ENCODE measurements at regions not wholly inside any gene's neighbourhood (a gene's known extent, or its start where the extent isn't known, plus 50 kb on each side); places are given as distances from the start of the nearest gene placed in this dataset.

DNA sequence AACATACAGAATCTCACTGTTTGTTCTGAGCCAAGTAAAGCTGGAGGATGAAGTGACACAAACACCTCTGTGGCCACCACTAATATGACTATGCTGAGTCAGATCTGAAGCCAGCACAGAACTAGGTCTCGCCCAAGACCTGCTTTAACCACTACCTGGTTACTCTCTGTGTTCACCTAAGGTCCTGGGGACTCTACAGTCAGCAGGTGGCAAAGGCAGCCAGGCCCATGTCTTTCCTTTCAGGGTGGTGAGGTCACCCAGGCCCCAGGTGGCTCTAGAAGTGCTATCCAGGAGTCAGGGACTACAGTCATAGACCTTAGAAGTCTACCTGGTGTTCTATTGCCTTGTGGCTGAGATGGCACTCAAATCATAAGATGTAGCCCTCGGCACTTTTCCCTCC lies 287.9 kb upstream of the ARRDC4 start:
- DNase-seq: no peak

DNA sequence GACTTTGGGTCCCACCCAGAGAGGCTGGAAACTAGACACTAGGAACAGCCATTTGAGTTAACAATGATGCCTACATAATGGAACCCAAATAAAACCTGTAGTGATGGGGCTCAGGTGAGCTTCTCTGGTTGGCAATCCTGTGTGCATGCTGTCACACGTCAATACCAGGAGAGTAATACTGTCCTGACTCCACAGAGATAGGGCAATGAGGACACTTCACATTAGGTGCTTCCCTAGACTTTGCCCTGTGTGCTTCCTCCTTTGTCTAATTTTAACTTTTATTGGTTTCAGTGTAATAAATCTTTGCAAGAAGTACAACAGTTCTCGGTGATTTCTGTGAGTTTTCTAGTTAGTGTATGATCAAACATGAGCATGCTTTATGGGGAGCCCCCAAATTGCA lies 281.8 kb upstream of the ARRDC4 start:
- DNase-seq: no peak

DNA sequence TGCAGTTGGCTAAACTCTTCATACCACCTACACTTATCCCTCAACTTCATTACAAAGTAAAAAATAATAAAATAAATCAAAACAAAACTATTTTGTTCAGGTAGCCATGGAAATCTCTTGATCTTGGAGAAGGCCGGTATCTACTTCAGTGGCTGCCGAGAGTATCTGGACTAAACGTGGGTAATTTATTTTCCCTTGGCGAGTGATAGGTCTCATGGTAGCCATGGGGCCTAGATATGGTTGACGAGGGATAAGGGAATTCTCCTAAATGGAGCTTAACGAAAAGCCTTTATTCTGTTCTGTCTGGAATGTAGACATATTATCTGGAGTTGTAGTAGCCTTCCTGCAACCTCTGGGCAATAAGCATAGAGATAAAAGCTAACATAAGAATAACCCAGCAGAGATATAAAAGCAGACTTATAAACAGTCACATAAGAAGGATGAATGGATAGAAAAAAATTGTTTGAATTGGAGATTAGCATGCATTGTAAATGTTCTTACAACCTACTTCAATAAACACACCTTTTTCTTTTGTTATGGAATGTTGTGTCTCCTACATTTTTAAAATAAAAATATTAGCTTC lies 281.3 kb upstream of the ARRDC4 start:
- DNase-seq: no peak

DNA sequence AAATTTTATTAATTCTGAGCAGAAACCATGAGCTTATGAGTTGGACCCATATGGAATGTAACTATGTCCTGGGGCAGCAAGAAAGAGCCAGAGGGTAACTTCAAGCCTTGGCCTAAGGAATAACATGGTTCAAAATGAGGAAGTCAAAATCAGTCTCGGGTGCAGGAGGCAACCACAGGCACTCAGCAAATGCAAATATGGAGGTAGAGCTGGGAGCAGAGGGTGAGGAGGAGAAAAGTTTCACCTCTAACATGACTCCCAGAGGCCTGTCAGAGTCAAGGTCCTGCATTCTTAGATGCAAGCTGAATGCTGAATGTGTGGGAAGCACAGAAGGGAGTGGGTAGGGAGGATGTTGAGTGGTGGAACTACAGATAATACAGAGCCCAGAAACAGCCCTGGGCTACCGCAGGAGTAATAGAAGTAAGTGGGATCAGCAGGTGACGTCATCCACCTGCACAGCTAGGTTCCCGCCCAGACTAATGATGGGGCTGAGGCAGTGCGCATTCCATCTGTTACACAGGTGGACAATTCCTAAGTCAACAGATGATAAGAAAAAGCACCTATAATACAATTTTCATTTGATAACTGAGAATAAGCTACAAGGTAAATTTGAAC lies 279.8 kb upstream of the ARRDC4 start:
- DNase-seq: no peak

DNA sequence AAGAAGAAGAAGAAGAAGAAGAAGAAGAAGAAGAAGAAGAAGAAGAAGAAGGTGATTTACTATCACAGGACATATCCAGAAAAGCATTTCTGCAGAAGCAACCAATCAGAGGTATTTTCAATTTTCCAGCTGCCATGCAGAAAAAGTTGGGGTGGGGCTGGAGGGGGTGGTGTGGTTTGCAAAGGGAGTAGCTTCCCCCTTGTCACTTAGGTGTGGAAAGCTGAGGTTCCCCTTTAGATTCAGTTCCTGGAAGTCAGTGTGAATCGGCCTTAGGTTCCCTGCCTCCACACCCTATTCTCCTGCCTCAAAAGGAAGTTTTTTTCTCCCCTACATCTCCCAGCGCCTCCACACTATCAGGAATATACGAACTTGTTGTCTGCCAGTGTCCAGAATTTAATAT lies 276.7 kb upstream of the ARRDC4 start:
- DNase-seq: no peak

DNA sequence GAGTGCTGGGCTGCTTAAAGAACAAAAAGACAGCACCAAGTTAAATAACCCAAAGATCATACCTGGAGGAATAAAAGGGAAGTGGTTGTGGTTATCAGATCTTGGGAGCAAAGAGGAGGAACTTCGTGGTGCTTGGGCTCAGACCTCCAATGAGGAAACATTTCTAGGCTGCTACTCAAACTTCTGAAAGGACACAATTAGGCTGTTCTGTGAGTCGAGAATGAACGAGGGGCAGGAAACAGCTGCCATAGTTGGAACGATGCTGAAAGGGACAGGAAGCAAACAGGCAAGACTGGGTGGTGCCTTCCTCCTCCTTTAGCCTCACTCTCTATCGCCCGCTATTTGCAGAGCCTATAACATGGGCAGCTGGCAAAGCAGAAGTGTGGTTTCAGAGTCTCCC lies 276.3 kb upstream of the ARRDC4 start:
- DNase-seq: no peak

DNA sequence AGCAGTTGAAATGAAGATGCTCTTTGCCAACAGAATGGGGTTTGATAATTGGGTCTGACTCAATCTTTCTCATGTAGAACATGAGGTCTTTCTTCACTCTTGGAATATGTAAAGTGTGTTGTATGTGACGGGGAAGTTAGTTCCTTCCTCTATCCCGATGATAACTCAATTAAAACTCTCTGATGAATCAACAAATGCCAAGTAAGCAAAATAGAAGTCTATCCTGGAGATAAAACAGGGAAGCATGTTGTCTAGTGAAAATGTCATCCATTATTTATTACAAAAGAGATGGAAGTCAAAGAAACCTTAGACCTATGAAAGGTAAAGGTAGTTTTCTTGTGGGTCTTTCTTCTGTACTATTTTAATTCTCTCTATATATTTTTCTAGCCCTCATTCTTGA lies 274.2 kb upstream of the ARRDC4 start:
- DNase-seq: no peak

DNA sequence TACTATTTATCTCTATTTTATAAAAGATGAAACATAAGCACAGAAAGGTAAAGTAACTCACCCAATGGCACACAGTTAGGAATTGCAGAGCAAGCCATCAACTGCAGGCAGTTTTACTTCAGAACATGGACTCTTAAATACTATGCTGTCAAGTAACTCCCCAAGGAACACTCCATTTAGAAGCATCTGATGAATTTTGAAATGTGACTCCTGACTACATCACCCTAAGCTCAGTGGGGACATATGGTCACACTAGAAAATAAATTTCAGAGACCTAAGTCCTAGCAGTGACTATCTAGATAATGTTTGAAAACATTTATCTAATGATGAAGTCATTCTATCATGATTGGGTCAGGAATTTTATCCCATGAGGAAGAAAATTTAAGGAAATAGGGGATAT lies 272.8 kb upstream of the ARRDC4 start:
- DNase-seq: no peak

DNA sequence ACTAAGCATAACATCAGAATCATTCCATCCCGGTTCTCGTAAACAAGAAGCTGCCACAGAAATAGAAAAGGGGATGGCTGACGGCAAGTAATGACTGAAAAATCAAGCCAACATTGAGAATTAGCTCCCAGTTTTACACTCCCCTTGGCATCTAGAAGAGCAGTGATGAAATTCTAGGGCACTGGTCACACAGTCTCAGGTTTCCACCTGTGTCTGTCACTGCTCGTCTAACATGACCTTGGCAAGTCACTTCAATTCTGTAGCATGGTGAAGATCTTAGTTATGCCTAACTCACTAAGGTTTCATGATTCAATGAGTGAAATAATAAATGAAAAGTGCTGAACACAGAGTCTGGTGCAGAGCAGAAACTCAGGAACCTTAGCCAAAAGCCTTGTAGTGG lies 272.3 kb upstream of the ARRDC4 start:
- no peak for DNase-seq

DNA sequence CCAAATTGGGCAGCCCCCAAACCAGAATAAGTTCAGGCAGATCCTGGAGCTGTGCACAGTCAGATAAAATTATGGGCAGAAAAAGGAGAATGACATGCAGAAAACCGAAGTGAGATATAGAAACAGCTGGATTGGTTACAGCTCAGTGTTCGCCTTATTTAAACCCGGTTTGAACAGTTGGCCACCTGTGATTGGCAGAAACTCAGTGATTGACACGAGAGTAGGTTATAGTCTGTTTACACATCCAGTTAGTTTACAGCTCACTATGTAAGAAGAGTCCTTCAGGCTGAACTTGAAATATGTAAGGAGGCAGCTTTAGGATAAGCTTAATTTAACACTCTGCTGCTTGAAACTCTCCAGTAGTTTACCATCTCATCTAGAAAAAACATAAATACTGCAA lies 271.6 kb upstream of the ARRDC4 start:
- DNase-seq: no peak

DNA sequence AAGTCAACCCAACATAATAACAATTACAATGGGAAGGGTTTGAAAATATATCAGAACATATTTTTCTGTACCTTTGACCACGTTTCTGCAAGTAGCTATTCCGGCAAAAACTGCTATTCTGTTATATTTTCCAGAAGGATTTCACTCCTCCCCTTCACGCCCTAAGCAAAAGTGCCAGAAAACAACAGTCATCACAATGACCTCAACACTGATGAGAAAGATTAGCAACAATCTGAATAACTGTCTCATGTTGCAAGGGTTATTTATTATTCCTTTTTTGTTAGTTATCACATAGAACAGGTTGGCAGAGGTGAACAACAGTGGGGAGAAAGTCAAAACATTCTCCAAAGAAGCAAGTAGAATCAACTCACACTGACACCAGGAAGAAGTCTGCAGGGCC lies 269.4 kb upstream of the ARRDC4 start:
- DNase-seq: no peak

DNA sequence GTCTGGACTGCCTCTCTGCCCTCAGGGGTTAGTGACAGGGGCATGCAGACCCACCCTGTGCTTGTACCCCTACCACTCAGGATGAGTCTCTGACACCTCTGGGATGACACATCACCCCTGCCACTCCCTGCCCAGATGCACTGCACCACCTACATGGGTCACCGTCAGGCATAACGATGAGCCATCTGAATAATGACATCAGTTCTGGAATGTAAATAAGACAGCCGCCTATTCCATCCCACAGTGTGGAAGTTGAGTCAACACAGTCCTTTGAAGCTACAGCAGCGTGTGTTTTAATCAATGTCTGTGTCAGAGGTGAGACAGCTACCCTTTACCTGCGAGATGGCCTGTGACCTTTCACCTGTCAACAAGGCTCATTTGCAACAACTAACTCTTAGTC lies 268.7 kb upstream of the ARRDC4 start:
- no peak for DNase-seq

DNA sequence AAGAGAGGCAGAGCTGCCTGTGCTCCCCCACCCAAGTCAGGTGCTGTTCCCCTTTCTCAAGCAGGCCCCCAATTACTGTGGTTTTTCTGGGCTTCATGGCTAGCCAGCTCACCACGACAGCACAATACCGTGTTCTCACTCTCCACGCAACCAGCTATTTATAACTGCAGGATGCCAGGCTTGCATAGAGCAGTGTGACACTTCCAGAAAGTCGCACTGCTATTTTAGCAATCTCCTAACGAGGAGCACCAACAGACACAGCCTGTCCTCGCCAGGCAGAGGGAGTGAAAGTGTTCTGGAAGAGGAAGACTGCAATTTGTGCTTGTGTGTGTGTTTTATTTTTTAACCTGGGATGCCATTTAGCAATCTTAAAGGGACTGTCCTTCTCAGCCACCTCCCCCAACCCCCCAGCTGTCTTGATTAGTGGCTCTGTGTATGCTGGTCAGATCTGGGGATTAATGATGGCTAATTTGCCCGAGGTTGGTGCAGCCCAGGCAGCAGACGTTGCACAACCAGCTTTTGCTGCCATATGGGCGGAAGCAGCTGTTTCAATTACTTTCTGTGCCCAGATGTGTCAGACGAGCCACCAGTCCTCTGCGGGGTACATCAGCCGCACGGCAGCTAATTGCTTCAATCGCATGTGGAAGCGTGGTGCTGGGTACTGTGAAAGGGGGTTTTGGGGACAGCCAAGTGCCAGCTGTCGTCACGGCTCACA lies 268.0 kb upstream of the ARRDC4 start:
- DNase-seq: no peak

DNA sequence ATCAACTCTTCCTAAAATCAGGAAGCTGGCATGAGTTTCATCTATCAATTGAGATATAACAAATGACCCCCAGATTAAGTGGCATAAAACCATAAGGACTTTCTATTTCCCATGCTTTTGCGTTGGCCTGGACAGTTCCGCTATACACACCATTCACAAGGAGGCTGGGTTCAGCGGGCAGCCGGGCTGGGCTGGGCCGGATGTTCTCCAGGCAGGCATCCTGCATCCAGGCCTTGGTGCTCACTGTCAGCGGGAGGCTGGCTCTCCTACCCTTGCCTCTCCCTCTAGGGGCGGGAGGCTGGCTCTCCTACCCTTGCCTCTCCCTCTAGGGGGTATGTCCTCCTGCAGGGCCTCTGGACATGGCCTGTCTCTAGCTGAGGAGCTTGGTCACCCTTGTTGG lies 266.0 kb upstream of the ARRDC4 start:
- DNase-seq: no peak

DNA sequence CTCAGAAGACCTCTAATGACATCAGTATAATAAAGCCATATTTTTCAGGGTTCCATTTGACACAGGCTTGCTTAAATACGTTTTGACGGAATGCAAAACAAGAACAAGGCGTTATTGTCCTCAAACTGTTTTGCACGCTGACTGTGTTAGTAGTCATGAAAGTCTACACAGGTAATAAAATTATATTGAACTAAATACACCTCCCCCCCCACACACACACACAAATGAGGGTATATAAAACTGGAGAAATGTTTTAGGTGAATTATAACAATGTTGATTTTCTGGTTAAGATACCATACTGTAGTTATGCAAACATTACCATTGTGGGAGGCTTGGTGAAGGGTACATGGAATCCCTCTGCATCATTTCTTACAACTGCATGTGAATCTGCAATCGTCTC lies 257.1 kb upstream of the ARRDC4 start:
- DNase-seq: no peak

DNA sequence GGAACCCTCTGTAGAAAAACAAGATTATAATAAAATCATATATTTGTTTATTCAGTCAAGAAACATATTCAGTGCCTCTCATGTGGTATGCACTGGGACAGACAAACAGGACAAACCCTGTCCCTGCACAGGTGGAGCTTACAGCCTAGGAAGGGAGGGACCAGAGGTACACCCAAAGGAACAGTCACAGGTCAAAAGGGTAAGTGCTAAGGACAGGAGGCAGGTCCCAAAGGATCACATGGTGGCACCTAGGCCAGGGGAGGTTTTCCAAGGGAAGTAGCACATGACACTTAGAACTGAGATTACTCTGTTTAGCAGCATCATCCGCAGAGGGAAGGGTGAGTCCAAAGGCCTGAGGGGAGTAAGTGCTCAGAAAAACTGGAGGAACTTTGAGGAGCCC lies 254.4 kb upstream of the ARRDC4 start:
- no peak for DNase-seq

DNA sequence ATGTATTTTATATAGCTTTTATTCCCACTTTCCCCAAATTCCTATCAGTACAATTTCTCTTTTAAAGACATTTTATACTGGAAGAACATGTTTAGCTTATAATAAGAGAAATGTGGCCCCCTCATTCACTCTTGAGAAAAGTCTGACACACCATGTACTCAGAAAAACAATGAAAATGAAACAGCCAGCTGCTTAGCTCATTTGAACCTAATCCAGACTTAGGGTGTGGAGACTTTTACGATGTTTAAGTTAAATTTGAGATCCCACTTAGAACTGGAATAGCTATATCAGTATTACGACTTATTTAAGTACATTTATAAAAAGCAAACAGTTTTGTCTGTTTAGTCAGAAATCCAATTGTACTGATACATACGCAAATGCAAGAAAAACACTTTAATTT lies 252.3 kb upstream of the ARRDC4 start:
- no peak for DNase-seq

DNA sequence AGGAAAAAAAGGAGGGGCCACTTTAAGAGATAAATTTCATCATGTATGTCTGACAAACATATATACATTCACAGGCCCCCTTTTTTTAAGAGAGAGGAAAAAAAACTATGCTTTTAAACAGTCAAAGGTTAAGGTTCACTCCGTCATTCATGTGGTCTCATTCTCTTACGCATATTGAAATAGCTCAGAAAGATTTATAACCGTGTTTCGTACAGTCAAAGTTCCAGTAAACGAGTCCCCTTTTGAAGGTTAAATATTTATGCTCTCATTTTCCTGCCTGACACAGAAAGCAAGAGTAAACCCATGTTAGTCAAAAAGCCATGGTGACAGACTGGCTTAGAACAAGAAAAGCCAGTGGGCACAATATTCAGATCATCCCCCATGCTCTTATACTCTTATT lies 248.0 kb upstream of the ARRDC4 start:
- no peak for DNase-seq

DNA sequence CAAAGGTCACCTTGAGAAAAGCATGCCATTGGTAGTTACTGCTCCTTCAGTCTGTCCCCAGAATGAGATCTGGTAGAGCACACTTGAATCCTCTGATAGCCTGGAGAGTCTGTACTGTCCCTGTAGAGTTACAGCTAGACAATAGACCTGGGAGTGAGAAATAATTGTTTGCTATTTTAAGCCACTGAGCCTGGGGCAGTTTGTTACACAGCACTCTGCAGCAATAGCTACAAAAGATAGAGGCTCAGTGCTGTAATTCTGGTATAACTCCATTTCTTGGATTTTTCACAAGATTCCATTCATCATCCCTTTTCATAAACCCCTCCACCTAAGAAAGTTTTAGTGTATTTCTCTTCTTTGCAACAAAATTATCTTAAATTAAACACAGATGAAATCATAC lies 242.7 kb upstream of the ARRDC4 start:
- no peak for DNase-seq

DNA sequence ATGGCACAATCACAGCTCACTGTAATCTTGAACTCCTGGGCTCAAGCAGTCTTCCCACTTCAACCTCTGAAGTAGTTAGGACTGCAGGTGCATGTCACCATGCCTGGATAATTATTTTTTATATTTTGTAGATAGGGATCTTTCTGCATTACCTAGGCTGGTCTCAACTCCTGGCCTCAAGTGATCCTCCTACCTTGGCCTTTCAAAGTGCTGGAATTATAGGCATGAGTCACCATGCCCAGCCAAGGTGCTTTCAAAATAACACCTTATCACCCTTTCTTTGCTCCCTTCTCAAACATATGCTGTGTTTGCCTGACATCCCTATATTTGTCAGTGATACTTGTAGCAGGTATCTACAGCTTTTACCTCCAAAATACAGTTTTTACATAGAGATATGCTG lies 242.0 kb upstream of the ARRDC4 start:
- DNase-seq: no peak

DNA sequence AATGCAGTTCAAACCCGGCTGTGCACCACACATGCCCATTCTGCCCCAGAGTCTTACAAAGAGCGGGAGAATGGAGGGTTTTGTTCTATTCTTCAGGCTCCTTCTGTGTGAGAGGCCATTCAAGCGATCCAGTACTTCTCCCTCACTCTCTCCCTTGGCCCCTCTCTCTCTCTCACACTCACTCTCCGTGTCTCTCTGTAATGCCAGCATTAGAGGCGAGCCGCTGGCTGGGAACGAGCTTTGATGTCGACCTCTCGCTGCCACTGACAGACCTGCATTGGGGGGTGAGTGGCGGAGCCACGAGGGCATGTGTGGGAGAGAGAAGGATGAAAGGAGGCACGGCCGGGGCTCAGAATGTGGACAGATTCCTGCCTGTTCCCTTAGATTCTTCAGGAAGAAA lies 231.7 kb upstream of the ARRDC4 start:
- DNase-seq: no peak

DNA sequence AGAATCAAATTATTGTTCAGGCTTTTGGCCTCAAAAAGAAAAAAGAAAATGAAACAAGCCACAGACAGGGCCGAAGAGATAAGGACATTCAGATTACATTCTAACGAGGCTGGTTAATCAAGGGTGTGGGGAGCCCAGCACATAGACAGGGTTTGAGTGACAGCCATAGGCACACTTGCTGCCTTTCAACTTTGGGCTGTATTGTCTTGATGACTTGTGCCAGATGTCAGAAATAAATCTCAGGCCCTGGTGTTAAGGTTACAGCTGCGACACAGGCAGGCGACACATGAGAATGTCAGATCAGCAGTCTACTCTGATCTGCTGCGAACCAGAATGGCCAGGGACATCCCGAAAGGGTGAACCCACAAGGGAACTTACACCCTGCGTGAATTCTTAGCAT lies 231.2 kb upstream of the ARRDC4 start:
- no peak for DNase-seq

DNA sequence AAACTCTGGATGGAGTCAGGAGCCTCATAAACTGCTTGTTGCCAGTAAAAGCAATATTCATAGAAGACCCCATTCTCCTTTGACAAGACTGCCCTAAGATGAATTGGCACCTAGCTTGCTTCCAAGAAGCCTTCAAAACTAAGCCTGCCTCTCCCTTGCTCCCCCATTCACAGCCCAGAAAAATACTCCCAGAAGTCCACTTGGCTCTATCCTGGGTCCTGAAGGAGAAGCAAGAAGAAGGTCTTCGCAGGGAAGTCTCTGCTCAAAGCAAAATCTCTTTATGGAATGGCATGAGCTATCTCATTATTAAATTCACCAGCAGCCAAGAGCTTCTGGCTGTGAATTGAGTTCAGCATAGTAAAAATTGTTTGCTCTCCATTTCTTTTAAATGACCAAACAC lies 230.2 kb upstream of the ARRDC4 start:
- DNase-seq: no peak

DNA sequence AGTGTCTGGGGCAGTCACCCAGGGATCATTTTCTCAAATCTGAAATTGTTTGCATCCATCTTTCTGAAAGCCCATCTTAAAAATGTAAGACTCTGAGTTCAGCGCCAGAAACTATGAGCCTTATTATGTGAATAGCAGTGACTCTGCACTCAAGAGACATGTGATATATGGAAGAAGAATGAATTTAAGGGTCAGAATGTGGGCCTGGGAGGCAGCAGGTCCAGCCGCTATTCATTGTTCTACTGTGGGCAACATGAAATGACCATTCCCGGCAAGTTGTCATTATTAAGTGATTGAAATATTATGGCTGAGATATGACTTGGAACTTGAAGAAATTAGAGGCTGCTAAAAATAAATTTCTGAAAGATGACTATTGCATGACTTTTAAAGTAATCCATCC lies 228.6 kb upstream of the ARRDC4 start:
- no peak for DNase-seq

DNA sequence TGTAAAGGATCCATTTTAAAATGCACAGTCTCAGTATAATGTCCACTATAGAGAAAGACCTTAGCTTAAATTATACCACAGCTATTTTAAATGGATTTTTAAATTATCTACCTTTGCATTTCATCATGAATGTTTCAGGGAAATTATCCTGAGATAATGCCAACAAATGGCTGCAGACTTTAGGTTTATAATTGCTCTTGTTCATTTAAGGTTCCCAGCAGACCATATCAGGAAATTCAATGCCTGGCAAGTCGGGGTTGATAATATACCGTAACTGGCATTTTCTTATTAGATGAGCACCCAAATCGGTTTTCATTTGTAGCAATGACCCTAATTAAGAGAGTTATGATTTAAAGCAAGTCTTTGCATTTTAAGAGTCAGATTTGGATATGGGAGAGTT lies 227.1 kb upstream of the ARRDC4 start:
- no peak for DNase-seq

Measured in NCI-H345 (cell line).